NT2/D1 (cell line): ENCODE measurements at regions not wholly inside any gene's neighbourhood (a gene's known extent, or its start where the extent isn't known, plus 50 kb on each side); places are given as distances from the start of the nearest gene placed in this dataset.

ENCODE experiments used
- DNase-seq: peaks from one replicate; pipeline ENCODE4 v3.0.0-alpha.2; 2011; ENCODE audit warnings: low read depth, low spot score
- H3K27me3 ChIP-seq: 2 replicates; pipeline ENCODE4 v1.6.0; 2011; ENCODE audit warnings: mild to moderate bottlenecking; ENCODE audit not compliant: insufficient read length, insufficient read depth
- H3K36me3 ChIP-seq: 2 replicates; pipeline ENCODE4 v1.6.1; 2011; ENCODE audit warnings: mild to moderate bottlenecking, low read length, mixed read lengths; ENCODE audit not compliant: insufficient read depth, insufficient read length
- H3K4me1 ChIP-seq: 2 replicates; pipeline ENCODE4 v1.5.1; 2011; ENCODE audit not compliant: insufficient read depth, insufficient read length
- H3K4me3 ChIP-seq: 2 replicates; pipeline ENCODE4 v1.5.1; 2011; ENCODE audit warnings: low read depth; ENCODE audit not compliant: insufficient read length
- H3K9ac ChIP-seq: 2 replicates; pipeline ENCODE4 v1.6.0; 2011; ENCODE audit warnings: low read depth; ENCODE audit not compliant: insufficient read length
- H3K9me3 ChIP-seq: 2 replicates; pipeline ENCODE4 v1.5.1; 2011; ENCODE audit warnings: mild to moderate bottlenecking, low read length; ENCODE audit not compliant: insufficient read depth
- SUZ12 ChIP-seq: IDR thresholded peaks from 2 replicates; pipeline ENCODE4 v1.6.1; 2011; ENCODE audit not compliant: insufficient read length, insufficient read depth; ENCODE audit errors: extremely low read depth
- YY1 ChIP-seq: IDR thresholded peaks from 2 replicates; pipeline ENCODE4 v1.6.1; 2011; ENCODE audit not compliant: insufficient read length, insufficient read depth
- ZNF274 ChIP-seq: IDR thresholded peaks from 2 replicates; pipeline ENCODE4 v1.6.1; 2011; ENCODE audit warnings: mild to moderate bottlenecking, low read depth, low read length

- peaks cover 31% of the 10 kb centered on the region for H3K9me3 ChIP-seq
- TF ChIP-seq YY1 (no peak), SUZ12 (no peak), ZNF274 (no peak)
- no peak overlapping the region for H3K9ac ChIP-seq
Observed at GRCh38 chr10:31731711-31732110, 196.9 kb downstream of the ARHGAP12 start.

GRCh38 chr10:31730776-31731175, 197.9 kb downstream of the ARHGAP12 start:
- no peak for TF ChIP-seq ZNF274
- no peak for TF ChIP-seq SUZ12
- TF ChIP-seq YY1 = no peak
- Histone ChIP-seq H3K4me3 (no peak overlapping the region), H3K9ac (no peak overlapping the region), H3K9me3 (peaks cover 34% of the 10 kb centered on the region), H3K4me1 (no peaks in the 10 kb centered on the region), H3K27me3 (no peaks in the 10 kb centered on the region), H3K36me3 (no peaks in the 10 kb centered on the region)
- DNase-seq = no peak

More at GRCh38 chr10:31731711-31732110, 196.9 kb downstream of the ARHGAP12 start:
- no peaks in the 10 kb centered on the region for H3K36me3 ChIP-seq
- no peak for DNase-seq
- no peak overlapping the region for H3K4me3 ChIP-seq
- no peaks in the 10 kb centered on the region for H3K4me1 ChIP-seq
- H3K27me3 ChIP-seq = no peaks in the 10 kb centered on the region

- DNase-seq = no peak
- Histone ChIP-seq H3K9ac (no peak overlapping the region), H3K4me3 (no peak overlapping the region), H3K27me3 (no peaks in the 10 kb centered on the region), H3K9me3 (peaks cover 21% of the 10 kb centered on the region), H3K4me1 (no peaks in the 10 kb centered on the region), H3K36me3 (no peaks in the 10 kb centered on the region)
- TF ChIP-seq SUZ12 (no peak), YY1 (no peak), ZNF274 (no peak)
Observed at GRCh38 chr10:31728698-31729224, 199.9 kb downstream of the ARHGAP12 start.

- Histone ChIP-seq H3K27me3 (no peaks in the 10 kb centered on the region), H3K36me3 (no peaks in the 10 kb centered on the region), H3K4me1 (no peaks in the 10 kb centered on the region), H3K9me3 (peaks cover 17% of the 10 kb centered on the region; the same call in 1 of the 2 replicates), H3K9ac (no peak overlapping the region), H3K4me3 (no peak overlapping the region)
- DNase-seq = no peak
- TF ChIP-seq SUZ12 (no peak), YY1 (no peak), ZNF274 (no peak)
Observed at GRCh38 chr10:31725436-31725835, 203.2 kb downstream of the ARHGAP12 start.

GRCh38 chr10:31724296-31724695, 204.3 kb downstream of the ARHGAP12 start:
- TF ChIP-seq ZNF274 = no peak
- no peak for TF ChIP-seq YY1
- Histone ChIP-seq H3K27me3 (no peaks in the 10 kb centered on the region), H3K9ac (no peak overlapping the region), H3K36me3 (no peaks in the 10 kb centered on the region), H3K9me3 (peaks cover 26% of the 10 kb centered on the region; the same call in 1 of the 2 replicates), H3K4me3 (no peak overlapping the region), H3K4me1 (no peaks in the 10 kb centered on the region)
- DNase-seq = no peak

GRCh38 chr10:31723106-31723750, 205.4 kb downstream of the ARHGAP12 start:
- DNase-seq = no peak
- TF ChIP-seq ZNF274 (no peak), YY1 (no peak), SUZ12 (no peak)
- Histone ChIP-seq H3K27me3 (no peaks in the 10 kb centered on the region), H3K9ac (no peak overlapping the region), H3K4me3 (no peak overlapping the region), H3K4me1 (no peaks in the 10 kb centered on the region), H3K36me3 (no peaks in the 10 kb centered on the region), H3K9me3 (peaks cover 26% of the 10 kb centered on the region; the same call in 1 of the 2 replicates)

GRCh38 chr10:31721096-31721495, 207.5 kb downstream of the ARHGAP12 start:
- TF ChIP-seq SUZ12 = no peak
- TF ChIP-seq ZNF274 = no peak
- TF ChIP-seq YY1 = no peak
- H3K9ac ChIP-seq = no peak overlapping the region
- no peak overlapping the region for H3K4me3 ChIP-seq
- H3K4me1 ChIP-seq = no peaks in the 10 kb centered on the region
- H3K36me3 ChIP-seq = no peaks in the 10 kb centered on the region
- H3K27me3 ChIP-seq = no peaks in the 10 kb centered on the region
- DNase-seq = no peak
- H3K9me3 ChIP-seq = peaks cover 12% of the 10 kb centered on the region; the same call in 1 of the 2 replicates
